GM10266 (cell line): ENCODE measurements at regions not wholly inside any gene's neighbourhood (a gene's known extent, or its start where the extent isn't known, plus 50 kb on each side); places are given as distances from the start of the nearest gene placed in this dataset.

ENCODE experiments used
- DNase-seq: peaks from one replicate; pipeline ENCODE4 v3.0.0; 2012; ENCODE audit errors: extremely low spot score
- CTCF ChIP-seq: IDR thresholded peaks from 2 replicates; pipeline ENCODE4 v1.5.1; 2012; ENCODE audit warnings: mild to moderate bottlenecking, low read depth; ENCODE audit not compliant: control insufficient read depth, insufficient read depth; ENCODE audit errors: missing control alignments

GRCh38 chr1:29379443-29380073 is 143.2 kb downstream of the PTPRU start:
- peak; percentile 46 for TF ChIP-seq CTCF
- DNase-seq, result no peak
